Kidney epithelial cell (primary cell): ENCODE measurements at regions not wholly inside any gene's neighbourhood (a gene's known extent, or its start where the extent isn't known, plus 50 kb on each side); places are given as distances from the start of the nearest gene placed in this dataset.

ENCODE experiments used
- DNase-seq: peaks from one replicate; pipeline ENCODE4 v3.0.0-alpha.2; 2010; ENCODE audit warnings: low read depth
- H3K27me3 ChIP-seq: 2 replicates; pipeline ENCODE4 v1.6.0; 2011; ENCODE audit warnings: low read length; ENCODE audit not compliant: control insufficient read depth, insufficient read depth
- H3K36me3 ChIP-seq: 2 replicates; pipeline ENCODE4 v1.5.1; 2011; ENCODE audit warnings: low read length; ENCODE audit not compliant: control insufficient read depth, insufficient read depth
- H3K4me3 ChIP-seq: 2 replicates; pipeline ENCODE4 v1.5.1; 2011; ENCODE audit warnings: low read depth, mild to moderate bottlenecking, control low read depth, low read length
- TF ChIP-seq, protein P1 (sequence below): IDR thresholded peaks from 2 replicates; pipeline ENCODE4 v1.5.1; 2011; ENCODE audit warnings: mild to moderate bottlenecking, moderate library complexity, low read length, control low read depth, inconsistent platforms; ENCODE audit not compliant: insufficient read depth, poor library complexity, severe bottlenecking

DNA sequence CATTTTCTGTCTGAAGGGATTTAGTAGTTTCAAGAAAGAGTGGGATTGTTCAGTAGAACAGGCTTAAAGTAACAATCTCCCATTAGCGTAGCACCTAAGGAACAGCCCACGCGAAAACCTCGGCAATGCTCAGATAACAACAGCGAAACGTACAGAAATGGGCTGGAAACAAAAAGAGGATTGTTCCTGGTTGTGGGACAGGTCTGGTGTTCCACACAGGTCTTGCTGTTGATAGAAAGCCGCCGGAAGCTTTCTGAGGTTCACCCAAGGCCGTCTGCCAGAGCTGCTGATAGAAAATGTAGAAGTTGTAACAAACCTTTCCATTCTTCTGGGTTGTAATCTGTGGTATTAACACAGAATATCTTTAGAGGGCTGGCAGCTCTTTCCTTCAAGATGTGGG lies 69.4 kb upstream of the CLCN4 start:
- H3K4me3 ChIP-seq: no peak overlapping the region
- H3K36me3 ChIP-seq: no peaks in the 10 kb centered on the region
- TF ChIP-seq, protein P1, sequence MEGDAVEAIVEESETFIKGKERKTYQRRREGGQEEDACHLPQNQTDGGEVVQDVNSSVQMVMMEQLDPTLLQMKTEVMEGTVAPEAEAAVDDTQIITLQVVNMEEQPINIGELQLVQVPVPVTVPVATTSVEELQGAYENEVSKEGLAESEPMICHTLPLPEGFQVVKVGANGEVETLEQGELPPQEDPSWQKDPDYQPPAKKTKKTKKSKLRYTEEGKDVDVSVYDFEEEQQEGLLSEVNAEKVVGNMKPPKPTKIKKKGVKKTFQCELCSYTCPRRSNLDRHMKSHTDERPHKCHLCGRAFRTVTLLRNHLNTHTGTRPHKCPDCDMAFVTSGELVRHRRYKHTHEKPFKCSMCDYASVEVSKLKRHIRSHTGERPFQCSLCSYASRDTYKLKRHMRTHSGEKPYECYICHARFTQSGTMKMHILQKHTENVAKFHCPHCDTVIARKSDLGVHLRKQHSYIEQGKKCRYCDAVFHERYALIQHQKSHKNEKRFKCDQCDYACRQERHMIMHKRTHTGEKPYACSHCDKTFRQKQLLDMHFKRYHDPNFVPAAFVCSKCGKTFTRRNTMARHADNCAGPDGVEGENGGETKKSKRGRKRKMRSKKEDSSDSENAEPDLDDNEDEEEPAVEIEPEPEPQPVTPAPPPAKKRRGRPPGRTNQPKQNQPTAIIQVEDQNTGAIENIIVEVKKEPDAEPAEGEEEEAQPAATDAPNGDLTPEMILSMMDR: no peak
- H3K27me3 ChIP-seq: no peaks in the 10 kb centered on the region
- DNase-seq: no peak

DNA sequence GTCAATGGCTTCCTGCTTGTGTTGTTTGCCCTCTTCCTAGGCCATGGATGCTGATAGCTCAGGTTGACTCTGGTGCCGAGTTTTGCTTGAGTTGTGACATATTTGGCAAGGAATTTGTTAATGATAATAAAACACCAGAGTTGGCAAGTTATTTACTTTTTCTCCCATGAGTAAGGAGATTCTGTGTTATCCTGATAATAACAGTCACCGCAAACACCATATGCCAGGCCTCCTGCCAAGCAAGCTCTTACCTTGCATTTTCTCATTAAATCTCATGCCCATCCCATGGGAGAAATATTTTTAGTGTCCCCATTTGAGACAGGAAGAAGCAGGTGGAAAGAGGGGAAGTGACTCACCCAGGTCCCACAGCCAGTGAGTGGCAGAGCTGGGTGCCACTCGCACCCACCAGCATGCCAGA lies 67.4 kb upstream of the CLCN4 start:
- TF ChIP-seq, protein P1: no peak
- DNase-seq: no peak
- Histone ChIP-seq H3K36me3 (no peaks in the 10 kb centered on the region), H3K27me3 (no peaks in the 10 kb centered on the region), H3K4me3 (no peak overlapping the region)

DNA sequence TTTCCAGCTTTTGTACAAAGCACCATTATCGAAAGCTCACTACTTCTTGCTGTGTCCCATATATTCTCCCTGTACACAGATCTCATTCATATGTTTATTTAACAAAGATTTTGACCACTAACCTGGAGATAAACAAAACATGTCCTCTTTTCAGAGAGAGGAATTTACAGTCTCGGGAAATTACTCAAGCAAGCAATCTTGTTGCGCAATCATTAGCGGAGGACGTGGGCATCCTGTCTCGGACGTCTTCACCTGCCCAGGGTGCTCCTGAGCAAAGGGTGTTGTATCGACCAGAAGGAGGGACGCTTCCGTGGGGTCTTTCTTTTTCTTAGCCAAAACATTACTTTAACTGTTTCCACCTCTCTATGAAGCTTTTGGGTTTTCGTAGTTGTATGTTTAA lies 66.5 kb upstream of the CLCN4 start:
- no peak for DNase-seq
- TF ChIP-seq, protein P1: no peak

DNA sequence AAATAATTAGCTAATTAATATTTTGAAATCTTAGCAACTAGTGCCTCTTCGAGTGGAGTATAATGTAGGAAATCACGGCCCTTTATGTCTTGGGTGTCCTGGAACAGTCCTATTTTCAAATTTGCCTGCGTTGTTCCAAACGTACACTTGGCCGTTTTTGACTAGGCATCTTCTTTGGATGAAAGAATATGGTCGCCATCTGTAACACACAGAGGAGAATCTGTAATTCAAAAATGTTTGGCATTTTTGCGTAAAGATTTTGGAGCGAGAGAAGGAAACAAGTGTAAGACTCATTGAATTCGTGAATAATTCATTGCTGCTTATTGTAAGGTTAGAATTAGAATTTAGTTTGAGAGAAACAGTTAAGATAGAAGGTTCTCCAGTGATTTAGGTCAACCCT lies 61.5 kb upstream of the CLCN4 start:
- no peak for DNase-seq
- TF ChIP-seq, protein P1: no peak
- no peak overlapping the region for H3K4me3 ChIP-seq

More for the DNA sequence above, 66.5 kb upstream of the CLCN4 start:
- no peaks in the 10 kb centered on the region for H3K36me3 ChIP-seq
- H3K4me3 ChIP-seq: no peak overlapping the region
- no peaks in the 10 kb centered on the region for H3K27me3 ChIP-seq

DNA sequence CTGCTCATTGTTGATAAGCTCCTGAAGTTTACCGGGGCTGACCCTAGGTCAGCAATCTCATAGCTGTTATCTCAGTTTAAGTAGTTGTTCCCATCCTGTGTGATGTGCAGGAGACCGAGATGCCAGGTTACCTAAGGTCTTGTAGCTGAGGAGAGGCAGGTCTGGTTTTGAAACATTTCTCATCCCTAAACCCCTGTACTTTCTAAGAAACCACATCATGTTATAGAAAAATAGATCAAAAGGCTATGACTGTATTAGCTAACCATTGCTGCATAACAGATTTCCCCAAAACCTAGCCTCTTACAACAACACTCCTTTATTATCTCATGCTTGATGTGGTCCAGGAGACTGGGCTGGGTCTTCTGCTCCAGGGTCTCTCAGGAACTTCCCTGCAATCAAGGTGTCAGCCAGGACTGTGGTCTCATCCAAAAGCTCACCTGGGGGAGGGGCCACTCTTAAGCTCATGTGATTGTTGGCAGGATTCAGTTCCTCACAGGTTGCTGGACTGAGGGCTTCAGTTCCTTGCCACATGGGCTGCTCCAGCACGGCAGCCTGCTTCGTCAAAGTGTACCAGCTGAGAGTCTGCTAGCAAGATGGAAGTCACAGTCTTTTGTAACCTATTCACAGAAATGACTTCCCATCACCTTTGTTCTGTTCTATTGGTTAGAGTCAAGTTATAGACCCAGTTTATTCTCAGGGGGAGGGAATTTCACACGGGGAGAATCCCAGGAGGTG lies 60.9 kb upstream of the CLCN4 start:
- Histone ChIP-seq H3K36me3 (no peaks in the 10 kb centered on the region), H3K27me3 (no peaks in the 10 kb centered on the region), H3K4me3 (no peak overlapping the region)
- TF ChIP-seq, protein P1: no peak
- DNase-seq: no peak

More for the DNA sequence above, 61.5 kb upstream of the CLCN4 start:
- Histone ChIP-seq H3K36me3 (no peaks in the 10 kb centered on the region), H3K27me3 (no peaks in the 10 kb centered on the region)

DNA sequence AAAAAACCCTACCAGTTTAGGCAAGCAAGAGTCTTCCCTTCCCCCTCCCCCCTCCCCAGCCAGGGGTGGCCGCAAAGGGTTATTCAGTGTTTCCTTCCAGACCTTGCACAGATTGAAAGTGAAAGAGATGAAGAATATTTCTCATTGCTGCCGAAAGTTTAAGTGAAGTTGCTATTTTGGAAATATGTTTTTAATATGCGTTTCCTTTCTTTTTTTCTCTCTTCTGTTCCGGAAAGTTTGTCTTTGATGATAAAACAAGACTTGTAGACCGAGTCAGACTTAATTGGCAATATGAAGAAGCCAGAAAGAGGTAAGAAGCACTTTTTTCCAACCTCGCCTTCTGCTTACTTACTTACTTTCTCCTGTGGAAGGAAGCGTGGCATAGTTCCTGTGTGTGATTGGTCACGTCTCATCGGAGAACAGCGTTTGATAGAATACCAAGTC lies 58.5 kb upstream of the CLCN4 start:
- Histone ChIP-seq H3K27me3 (no peaks in the 10 kb centered on the region), H3K4me3 (no peak overlapping the region), H3K36me3 (no peaks in the 10 kb centered on the region)
- no peak for DNase-seq
- TF ChIP-seq, protein P1: no peak
